Testis (tissue), 2 donors: ENCODE measurements at regions not wholly inside any gene's neighbourhood (a gene's known extent, or its start where the extent isn't known, plus 50 kb on each side); places are given as distances from the start of the nearest gene placed in this dataset.

Source experiments
- POLR2A ChIP-seq: fragments of 450-650 bp; IDR thresholded peaks from one replicate; pipeline ENCODE4 v1.6.1; 2017; ENCODE audit warnings: antibody characterized with exemption, mild to moderate bottlenecking, moderate library complexity
- TF ChIP-seq, protein P1 (sequence below), 3 experiments: fragments of 450-650 bp in 2 of 3; fragments of 200-600 bp in 1 of 3; sonication (generic) in 1 of 3; IDR thresholded peaks; one replicate each; pipeline ENCODE4 v1.5.1; 2016 to 2019; ENCODE audit warnings: antibody characterized with exemption in 3 of 3, mild to moderate bottlenecking in 2 of 3, moderate library complexity in 1 of 3

DNA sequence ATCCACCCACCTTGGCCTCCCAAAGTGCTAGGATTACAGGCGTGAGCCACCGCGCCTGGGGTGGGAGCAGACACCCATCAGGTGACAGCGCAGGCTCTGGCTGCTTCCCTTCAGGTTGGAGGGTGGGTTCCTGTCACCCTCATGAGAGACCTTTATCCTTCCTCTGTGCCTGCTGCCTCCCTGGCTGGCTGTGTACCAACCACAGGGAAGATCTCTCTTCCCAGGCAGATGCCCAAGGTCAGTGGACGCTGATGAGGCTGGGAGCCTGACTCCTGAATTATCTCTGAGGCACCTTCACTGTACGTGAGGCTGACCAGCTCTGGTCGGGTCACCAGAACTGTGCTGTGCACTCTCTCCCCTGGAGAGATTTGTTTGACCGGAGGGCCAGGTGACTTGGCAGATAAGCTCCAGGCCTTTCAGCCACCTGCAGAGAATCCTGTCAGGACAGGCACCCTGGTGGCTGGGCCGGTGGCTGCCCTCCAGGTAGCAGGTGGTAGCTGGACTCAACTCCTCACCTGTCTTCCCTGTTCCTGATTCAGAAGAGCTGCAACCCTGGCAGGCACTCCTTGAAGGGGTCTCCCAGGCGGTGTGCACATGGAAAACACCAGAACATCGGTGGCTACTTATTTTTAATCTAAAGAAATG, 251.9 kb downstream of the GLRX3 start:
- TF ChIP-seq POLR2A = no peak
- TF ChIP-seq, protein P1, sequence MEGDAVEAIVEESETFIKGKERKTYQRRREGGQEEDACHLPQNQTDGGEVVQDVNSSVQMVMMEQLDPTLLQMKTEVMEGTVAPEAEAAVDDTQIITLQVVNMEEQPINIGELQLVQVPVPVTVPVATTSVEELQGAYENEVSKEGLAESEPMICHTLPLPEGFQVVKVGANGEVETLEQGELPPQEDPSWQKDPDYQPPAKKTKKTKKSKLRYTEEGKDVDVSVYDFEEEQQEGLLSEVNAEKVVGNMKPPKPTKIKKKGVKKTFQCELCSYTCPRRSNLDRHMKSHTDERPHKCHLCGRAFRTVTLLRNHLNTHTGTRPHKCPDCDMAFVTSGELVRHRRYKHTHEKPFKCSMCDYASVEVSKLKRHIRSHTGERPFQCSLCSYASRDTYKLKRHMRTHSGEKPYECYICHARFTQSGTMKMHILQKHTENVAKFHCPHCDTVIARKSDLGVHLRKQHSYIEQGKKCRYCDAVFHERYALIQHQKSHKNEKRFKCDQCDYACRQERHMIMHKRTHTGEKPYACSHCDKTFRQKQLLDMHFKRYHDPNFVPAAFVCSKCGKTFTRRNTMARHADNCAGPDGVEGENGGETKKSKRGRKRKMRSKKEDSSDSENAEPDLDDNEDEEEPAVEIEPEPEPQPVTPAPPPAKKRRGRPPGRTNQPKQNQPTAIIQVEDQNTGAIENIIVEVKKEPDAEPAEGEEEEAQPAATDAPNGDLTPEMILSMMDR (IDR thresholded peaks at IDR 0.05) = no peak
